ENCODE measurements at regions not wholly inside any gene's neighbourhood (a gene's known extent, or its start where the extent isn't known, plus 50 kb on each side); places are given as distances from the start of the nearest gene placed in this dataset.

GRCh38 chr2:60359569-60359968 is 193.9 kb downstream of the BCL11A start:
- TF ChIP-seq GATA3 (IDR thresholded peaks at IDR 0.05; ENCODE audit: low read depth, low read length) (no peak), GATA2 (IDR thresholded peaks at IDR 0.05; ENCODE audit: low read depth, low read length) (no peak)
